ENCODE measurements at regions not wholly inside any gene's neighbourhood (a gene's known extent, or its start where the extent isn't known, plus 50 kb on each side); places are given as distances from the start of the nearest gene placed in this dataset.

DNA sequence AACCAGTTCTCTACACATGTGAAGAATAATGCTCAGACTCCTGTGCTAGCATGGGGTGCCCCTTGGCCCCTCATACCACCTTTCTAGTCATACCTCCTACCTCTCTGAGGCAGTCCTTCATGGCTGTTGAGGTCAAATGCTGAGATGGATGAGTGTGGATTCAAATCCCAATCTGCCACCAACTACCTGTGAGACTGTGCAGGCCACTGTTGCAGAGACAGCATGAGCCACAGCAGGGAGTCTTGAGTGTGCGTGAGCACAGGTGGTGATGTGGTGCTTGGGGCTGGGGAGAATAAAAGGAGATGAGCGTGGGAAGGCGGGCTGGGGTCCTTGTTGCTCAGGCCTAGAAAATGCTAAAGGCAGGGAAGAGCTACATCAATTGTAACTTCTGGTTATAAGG, 218.0 kb upstream of the E2F8 start:
- DNase-seq, result no peak
- in situ Hi-C loops (cut with MboI; ENCODE audit: low pct_unique_long_range_greater_than_20kb, low sequenced_read_pairs), result no loop called here

GRCh38 chr11:19458231-19458630, 217.5 kb upstream of the E2F8 start:
- no peak for DNase-seq
- in situ Hi-C loops (cut with MboI; ENCODE audit: low pct_unique_long_range_greater_than_20kb, low sequenced_read_pairs), result no loop called here

DNA sequence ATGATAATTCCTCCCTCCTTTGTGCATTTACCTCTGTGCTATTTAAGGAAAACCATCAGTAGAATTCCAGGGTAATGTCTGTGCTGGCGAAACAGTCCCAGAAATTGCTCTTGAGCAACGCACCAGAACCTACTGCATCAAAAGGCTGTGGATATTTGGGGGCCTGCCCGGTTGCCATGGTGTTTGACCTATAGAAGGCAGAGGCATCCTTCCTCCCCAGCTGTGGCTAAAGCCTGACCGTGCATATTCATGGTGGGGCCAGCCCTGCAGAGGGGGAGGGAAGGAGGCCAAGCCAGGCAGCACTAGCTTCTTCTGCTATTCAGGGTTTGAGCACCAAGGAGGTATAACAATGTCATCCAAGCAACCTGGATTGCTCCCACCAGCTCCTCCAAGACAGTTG, 215.0 kb upstream of the E2F8 start:
- in situ Hi-C loops (cut with MboI; ENCODE audit: low pct_unique_long_range_greater_than_20kb, low sequenced_read_pairs), result no loop called here
- no peak for DNase-seq

- DNase-seq, result no peak
- in situ Hi-C loops (cut with MboI; ENCODE audit: low pct_unique_long_range_greater_than_20kb, low sequenced_read_pairs), result no loop called here
These were observed 213.0 kb upstream of the E2F8 start for GRCh38 chr11:19453651-19454257.

DNA sequence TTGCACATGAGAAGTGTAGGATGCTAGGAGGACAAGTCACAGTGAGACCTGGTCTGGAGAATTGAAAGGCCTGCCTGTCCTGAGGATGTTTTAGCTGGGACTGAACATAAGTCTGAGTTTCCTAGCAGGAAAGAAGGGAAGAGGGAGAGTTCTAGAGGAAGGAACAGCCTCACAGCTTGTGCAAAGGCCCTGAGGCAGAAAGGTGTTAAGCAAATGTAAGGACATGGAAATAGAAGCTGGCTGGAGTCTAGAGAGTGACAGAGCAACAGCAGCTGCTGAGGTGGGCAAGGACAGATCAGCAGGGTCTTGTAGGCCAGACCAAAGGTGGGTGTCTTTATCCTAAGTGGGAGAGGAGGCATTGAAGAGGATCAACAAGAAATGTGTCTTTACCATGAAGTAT, 210.9 kb upstream of the E2F8 start:
- DNase-seq, result no peak
- in situ Hi-C loops (cut with MboI; ENCODE audit: low pct_unique_long_range_greater_than_20kb, low sequenced_read_pairs), result no loop called here

DNA sequence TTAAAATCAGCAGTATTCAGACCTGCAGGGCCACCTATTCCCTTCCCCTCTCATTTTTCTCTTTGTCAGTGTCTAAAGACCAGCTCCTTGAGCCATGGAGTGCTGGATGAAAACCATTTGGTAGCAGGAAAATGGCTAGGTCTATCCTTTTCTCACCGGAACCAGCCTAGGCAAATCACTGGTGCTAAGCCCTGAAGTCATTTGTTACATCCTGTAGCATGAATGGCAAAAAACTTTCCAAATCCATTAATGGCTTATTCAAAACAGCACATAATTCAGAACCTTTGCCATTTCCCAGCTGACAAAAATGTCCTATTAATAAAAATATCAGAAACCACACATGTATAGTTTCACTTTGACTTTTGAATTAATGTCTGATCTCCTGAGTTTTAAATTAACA, 209.5 kb upstream of the E2F8 start:
- no peak for DNase-seq
- in situ Hi-C loops (cut with MboI; ENCODE audit: low pct_unique_long_range_greater_than_20kb, low sequenced_read_pairs), result no loop called here

DNA sequence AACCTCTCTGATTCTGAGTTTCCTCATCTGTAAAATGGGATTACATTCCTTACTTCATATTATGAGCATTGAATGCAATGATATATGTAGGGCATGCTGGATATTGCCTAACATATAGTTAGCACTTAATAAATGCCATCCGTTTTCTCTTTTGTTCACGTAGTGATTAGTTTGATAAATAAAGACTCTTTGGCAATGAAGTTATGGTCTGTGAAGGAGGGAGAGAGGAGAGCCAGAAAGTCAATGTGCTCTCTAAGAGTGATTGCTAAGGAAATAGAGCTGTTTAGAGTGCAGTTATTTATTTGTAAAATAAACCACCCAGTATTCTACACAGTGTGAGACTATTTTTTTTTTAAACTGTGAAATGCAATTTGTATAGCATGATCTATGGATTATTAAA, 207.9 kb upstream of the E2F8 start:
- no peak for DNase-seq
- in situ Hi-C loops (cut with MboI; ENCODE audit: low pct_unique_long_range_greater_than_20kb, low sequenced_read_pairs), result no loop called here

GRCh38 chr11:19447150-19447566, 206.4 kb upstream of the E2F8 start:
- in situ Hi-C loops (cut with MboI; ENCODE audit: low pct_unique_long_range_greater_than_20kb, low sequenced_read_pairs), result no loop called here
- DNase-seq, result no peak

GRCh38 chr11:19445771-19446170, 205.0 kb upstream of the E2F8 start:
- DNase-seq, result no peak
- in situ Hi-C loops (cut with MboI; ENCODE audit: low pct_unique_long_range_greater_than_20kb, low sequenced_read_pairs), result no loop called here

DNA sequence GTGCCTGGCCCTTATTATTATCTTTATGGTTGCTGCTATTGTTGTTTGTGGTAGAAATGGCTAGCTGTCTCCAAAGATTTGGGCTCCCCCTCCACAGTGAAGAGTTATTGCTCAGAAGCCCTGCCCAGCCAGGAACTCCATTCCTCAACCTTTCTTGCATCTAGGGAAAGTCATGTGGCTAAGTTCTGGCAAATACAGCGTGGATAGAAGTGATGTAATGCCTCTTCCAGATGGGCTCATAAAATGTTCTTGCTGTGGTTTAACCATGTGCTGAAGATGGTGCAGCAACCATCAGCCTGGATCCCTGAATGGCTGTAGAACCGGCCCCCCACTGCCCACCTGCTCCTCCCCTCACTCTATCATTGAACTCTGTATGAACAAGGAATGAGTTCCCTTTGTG, 203.5 kb upstream of the E2F8 start:
- in situ Hi-C loops (cut with MboI; ENCODE audit: low pct_unique_long_range_greater_than_20kb, low sequenced_read_pairs), result no loop called here
- DNase-seq, result no peak

GRCh38 chr11:19442554-19442910, 201.8 kb upstream of the E2F8 start:
- DNase-seq, result no peak
- in situ Hi-C loops (cut with MboI; ENCODE audit: low pct_unique_long_range_greater_than_20kb, low sequenced_read_pairs), result no loop called here

- DNase-seq, result no peak
- in situ Hi-C loops (cut with MboI; ENCODE audit: low pct_unique_long_range_greater_than_20kb, low sequenced_read_pairs), result no loop called here
These were observed 201.2 kb upstream of the E2F8 start for GRCh38 chr11:19441752-19442553.

- in situ Hi-C loops (cut with MboI; ENCODE audit: low pct_unique_long_range_greater_than_20kb, low sequenced_read_pairs), result no loop called here
- DNase-seq, result no peak
These were observed 200.5 kb upstream of the E2F8 start for GRCh38 chr11:19441288-19441687.

DNA sequence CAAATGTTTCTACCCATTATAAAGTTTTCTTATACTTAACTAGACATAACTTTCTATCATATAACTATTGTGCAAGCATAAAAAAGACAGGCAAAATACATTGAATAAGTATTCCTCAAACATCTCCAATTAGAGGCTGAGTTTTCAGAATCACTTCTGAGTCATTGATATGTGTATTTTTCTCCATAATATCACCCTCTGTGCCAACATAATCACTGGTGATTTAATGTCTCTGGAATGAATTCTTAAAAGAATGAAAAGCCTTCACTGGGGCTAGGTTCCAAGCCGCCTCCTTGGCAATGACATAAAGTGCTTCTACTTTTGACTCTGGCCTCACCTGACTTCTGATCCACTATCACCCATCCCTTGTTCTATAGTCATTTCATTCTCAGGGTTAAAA, 197.0 kb upstream of the E2F8 start:
- DNase-seq, result no peak
- in situ Hi-C loops (cut with MboI; ENCODE audit: low pct_unique_long_range_greater_than_20kb, low sequenced_read_pairs), result no loop called here

- DNase-seq, result no peak
- in situ Hi-C loops (cut with MboI; ENCODE audit: low pct_unique_long_range_greater_than_20kb, low sequenced_read_pairs), result no loop called here
These were observed 196.2 kb upstream of the E2F8 start for GRCh38 chr11:19436932-19437331.

GRCh38 chr11:19435306-19435989, 194.7 kb upstream of the E2F8 start:
- in situ Hi-C loops (cut with MboI; ENCODE audit: low pct_unique_long_range_greater_than_20kb, low sequenced_read_pairs), result no loop called here
- DNase-seq, result no peak

GRCh38 chr11:19433791-19434190, 193.0 kb upstream of the E2F8 start:
- in situ Hi-C loops (cut with MboI; ENCODE audit: low pct_unique_long_range_greater_than_20kb, low sequenced_read_pairs), result no loop called here
- DNase-seq, result no peak

GRCh38 chr11:19433367-19433766, 192.6 kb upstream of the E2F8 start:
- no peak for DNase-seq
- in situ Hi-C loops (cut with MboI; ENCODE audit: low pct_unique_long_range_greater_than_20kb, low sequenced_read_pairs), result no loop called here

GRCh38 chr11:19432370-19433061, 191.8 kb upstream of the E2F8 start:
- in situ Hi-C loops (cut with MboI; ENCODE audit: low pct_unique_long_range_greater_than_20kb, low sequenced_read_pairs), result no loop called here
- no peak for DNase-seq

- DNase-seq, result no peak
- in situ Hi-C loops (cut with MboI; ENCODE audit: low pct_unique_long_range_greater_than_20kb, low sequenced_read_pairs), result no loop called here
These were observed 190.1 kb upstream of the E2F8 start for GRCh38 chr11:19430754-19431398.

All from KBM-7 (cell line).